Femur (tissue), 1 donor: ENCODE measurements at regions not wholly inside any gene's neighbourhood (a gene's known extent, or its start where the extent isn't known, plus 50 kb on each side); places are given as distances from the start of the nearest gene placed in this dataset.
"Not testable (repeated sequence)": the region's sequence is repeated elsewhere in the genome, so short reads cannot be mapped to it uniquely, and the experiment has no call there.

Experiments
- DNase-seq: peaks from one replicate; pipeline ENCODE4 v3.0.0-alpha.2; 2017

- no peak for DNase-seq
These were observed 942.6 kb downstream of the SUCLG1 start for GRCh38 chr2:83516503-83516902.

- no peak for DNase-seq
These were observed 971.6 kb downstream of the SUCLG1 start for GRCh38 chr2:83487451-83487850.

DNA sequence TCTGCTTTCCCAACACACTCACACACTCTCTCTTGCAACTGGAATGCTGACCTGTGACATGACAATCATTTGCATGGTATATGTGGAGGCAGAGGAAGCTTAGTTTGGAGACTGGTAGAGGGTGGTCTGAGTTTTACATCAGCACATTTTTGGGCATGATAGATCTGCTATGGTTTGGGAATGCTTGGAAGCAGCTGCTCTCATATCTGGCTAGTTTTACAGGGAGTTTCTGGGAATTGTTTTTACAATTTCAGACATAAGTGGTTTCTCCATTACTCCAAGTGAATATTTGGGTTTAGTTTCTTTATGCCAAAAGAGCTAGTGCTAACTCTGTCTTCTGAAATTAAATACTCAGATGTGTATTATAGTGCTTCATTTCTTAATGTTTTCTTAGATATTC lies 977.6 kb downstream of the SUCLG1 start:
- DNase-seq, result peak; percentile 21

DNA sequence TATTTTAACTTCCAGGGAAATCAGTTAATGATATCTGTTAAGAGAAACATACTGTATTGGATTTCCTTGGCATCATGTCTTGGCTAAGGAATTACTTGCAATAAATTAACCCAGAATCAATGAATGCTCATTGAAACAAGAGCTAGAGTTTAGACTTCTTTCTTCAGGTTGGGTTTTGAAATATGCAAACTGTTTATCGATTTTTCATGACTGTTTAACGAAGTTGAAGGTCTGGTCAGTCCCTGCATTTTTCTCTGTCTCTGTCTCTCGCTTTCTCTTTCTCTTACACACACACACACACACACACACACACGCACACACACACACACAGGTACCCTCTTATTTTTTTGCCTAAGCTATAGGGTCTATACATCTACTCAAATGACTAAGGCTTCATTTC lies 981.0 kb downstream of the SUCLG1 start:
- no peak for DNase-seq

GRCh38 chr2:83475371-83475770 lies 983.7 kb downstream of the SUCLG1 start:
- DNase-seq, result no peak

DNA sequence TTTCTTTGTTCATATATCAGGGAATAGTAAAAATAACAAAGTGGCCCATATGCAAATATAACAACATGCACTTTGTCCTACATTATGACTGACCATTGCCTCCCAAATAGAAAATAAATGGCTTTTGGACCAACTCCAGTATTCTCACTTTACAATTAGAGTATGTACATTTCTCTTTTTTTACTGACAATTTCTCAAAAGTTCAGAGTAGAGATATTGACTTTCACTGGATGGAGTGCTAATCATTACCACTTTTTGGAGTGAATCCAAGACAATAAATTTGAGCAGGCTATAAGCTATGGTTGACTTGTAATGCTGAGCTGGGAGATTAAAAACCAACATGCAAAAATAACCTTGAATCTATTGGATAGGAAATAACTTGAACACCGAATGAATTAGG lies 987.4 kb downstream of the SUCLG1 start:
- no peak for DNase-seq

- no peak for DNase-seq
These were observed 988.2 kb downstream of the SUCLG1 start for GRCh38 chr2:83470928-83471327.

- DNase-seq, result no peak
These were observed 994.6 kb downstream of the SUCLG1 start for GRCh38 chr2:83464444-83464843.

DNA sequence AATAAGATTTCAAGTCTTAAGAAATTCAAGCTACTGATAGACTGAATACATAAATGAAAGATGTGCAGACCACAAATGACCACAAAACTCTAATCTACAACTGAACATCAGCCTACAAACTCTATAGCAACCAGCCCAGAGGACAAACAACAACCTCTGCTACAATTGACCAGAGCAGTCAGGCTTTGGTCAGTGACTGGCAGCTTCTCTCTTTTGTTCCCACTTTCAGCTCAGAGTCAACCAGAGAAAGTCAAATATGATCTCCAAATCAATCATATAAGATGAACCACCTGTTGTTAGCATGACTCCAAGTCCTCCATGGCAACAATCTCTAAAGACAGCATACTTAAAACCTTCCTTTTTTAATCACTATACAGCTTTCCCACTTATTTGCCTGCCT lies 996.2 kb downstream of the SUCLG1 start:
- no peak for DNase-seq

GRCh38 chr2:83461135-83461534 lies 997.9 kb downstream of the SUCLG1 start:
- no peak for DNase-seq

DNA sequence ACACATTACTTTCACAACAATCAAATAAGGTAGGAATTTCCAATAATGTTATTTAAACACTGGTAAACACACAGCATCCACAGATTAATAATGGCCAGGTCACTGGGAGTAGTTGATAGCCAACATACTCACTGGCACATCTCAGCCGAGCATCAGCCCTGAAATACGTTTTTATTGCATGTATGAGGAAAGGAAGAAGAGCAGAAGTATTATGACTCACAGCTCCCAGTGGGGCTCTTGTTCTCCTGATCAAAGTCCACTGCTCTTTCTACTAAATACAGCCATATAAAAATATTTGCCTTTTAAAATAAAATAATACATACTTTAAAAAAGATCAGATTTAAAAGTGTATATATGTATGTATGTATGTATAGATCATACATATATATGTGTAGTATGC lies 999.6 kb downstream of the SUCLG1 start:
- no peak for DNase-seq

DNA sequence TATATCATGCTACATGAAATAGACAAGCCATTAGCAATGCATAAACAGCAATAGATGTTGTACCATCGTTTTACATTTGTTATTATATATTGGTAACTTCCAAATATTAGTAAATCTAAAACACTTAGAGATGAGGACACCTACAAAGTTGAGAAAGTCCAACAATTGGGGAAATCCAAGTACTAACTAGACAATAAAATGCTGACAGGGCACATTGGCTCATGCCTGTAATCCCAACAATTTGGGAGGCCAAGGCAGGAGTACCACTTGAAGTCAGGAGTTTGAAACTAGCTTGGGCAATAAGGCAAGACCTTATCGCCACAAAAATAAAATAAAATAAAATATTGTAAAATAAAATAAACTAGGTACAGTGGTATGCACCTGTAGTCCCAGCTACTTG lies 1023.1 kb downstream of the SUCLG1 start:
- no peak for DNase-seq

- no peak for DNase-seq
These were observed 1038.1 kb downstream of the SUCLG1 start for GRCh38 chr2:83420993-83421392.

- DNase-seq, result no peak
These were observed 1064.8 kb downstream of the SUCLG1 start for GRCh38 chr2:83394134-83394904.

DNA sequence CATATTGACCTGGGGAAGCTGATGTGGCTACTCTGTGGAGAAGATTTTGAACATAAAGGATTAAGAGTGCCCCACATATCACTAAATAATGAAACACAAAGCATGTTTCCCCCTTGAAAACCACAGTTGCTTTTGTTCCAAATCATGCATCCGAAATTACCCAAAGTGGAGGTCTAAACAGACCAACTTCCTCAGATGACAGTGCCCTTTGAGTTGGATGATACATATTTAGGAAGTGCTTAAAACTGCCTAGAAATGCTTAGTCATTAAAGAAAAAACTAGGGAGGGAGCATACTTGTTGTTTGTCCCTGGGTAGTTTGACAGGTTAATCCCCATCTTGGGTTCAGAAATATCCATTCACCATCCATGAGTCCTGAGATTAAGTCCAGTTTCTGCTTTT lies 1070.3 kb downstream of the SUCLG1 start:
- DNase-seq, result no peak

GRCh38 chr2:83386549-83386948 lies 1072.5 kb downstream of the SUCLG1 start:
- no peak for DNase-seq

- DNase-seq, result no peak
These were observed 1080.2 kb downstream of the SUCLG1 start for GRCh38 chr2:83378921-83379320.

- DNase-seq, result no peak
These were observed 1082.3 kb downstream of the SUCLG1 start for GRCh38 chr2:83376731-83377130.

GRCh38 chr2:83370419-83370762 lies 1088.7 kb downstream of the SUCLG1 start:
- no peak for DNase-seq

GRCh38 chr2:83369601-83370418 lies 1089.3 kb downstream of the SUCLG1 start:
- DNase-seq, result no peak

DNA sequence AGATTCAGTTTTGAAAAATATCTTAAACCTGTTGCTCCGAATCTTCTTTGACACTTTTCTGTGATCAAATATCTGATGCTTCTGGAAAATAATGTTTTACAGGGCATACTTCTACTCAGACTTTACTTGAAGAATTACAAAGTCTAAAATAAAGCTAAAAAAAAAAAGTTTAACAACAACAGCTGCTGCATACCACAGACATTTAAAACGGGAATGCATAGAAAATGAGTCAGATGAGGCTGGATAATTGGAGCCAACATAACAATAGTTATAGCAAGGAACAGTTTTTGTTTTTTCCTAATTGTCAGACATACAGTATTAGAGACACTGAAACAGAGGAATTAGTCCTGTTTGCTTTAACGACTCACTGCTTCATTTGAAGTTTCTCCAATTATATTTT lies 1090.2 kb downstream of the SUCLG1 start:
- no peak for DNase-seq

DNA sequence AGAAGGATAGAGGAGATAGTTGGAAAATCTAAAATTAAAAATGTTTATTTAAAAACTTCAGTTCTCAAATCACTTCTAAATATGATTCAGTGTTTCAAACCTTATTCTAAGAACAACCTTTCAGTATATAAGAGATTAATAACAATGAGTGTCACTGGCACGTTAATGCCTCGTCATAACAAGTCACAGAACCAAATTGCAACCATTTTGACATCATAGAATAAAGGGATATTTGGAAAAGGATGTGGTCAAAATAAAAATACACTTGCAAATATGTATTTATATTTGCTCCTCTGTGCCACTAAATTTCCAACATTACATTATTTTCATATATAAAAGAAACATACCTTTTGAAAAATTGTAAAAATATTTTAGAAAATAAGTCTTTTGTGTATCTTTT lies 1090.6 kb downstream of the SUCLG1 start:
- DNase-seq, result no peak

DNA sequence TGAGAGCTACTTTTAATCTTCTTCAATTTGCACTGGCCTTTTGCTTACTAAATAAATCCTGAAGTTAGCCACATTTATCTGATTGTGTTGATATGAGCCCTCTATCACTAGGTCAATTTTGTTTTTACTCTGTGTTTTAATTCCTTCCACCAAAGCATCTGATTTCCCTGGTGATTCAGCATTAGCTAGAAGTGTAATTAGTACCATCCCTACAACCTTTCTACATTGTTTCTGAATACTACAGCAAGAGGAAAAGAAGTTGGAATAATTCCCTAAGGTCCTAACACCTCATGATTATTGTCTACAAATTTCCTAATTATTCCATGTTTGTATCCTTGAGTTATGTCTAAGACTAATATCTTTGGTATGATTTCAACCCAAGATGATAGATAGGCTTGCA lies 1093.6 kb downstream of the SUCLG1 start:
- no peak for DNase-seq

DNA sequence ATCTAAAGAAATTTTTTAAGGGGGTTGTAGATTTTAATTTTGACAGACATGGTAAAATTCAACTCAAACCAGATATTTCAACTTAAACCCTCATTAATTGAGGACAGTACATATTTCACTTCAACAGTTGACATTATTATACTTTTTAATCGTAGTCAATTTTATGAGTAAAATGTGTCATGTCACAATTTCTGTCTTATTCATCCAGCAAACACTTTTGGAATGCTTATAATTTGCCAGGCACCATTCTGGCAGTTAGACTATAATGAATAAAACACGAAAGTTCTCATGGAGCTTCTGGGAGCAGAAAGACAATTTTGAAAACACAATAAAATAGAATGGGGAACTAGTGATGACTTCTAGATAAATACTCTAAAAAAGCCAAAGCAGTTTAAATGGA lies 1094.8 kb downstream of the SUCLG1 start:
- DNase-seq, result no peak

GRCh38 chr2:83363138-83363537 lies 1095.9 kb downstream of the SUCLG1 start:
- DNase-seq, result not testable (repeated sequence)
